GM21723 (cell line): ENCODE measurements at regions not wholly inside any gene's neighbourhood (a gene's known extent, or its start where the extent isn't known, plus 50 kb on each side); places are given as distances from the start of the nearest gene placed in this dataset.
"Not testable (repeated sequence)": the region's sequence is repeated elsewhere in the genome, so short reads cannot be mapped to it uniquely, and the experiment has no call there.

Source experiments
- ATAC-seq: cut with Tn5 transposase; IDR thresholded peaks from one replicate; pipeline ENCODE4 v1.9.1; 2021; ENCODE audit warnings: mild to moderate bottlenecking, moderate library complexity; ENCODE audit not compliant: unreplicated experiment

DNA sequence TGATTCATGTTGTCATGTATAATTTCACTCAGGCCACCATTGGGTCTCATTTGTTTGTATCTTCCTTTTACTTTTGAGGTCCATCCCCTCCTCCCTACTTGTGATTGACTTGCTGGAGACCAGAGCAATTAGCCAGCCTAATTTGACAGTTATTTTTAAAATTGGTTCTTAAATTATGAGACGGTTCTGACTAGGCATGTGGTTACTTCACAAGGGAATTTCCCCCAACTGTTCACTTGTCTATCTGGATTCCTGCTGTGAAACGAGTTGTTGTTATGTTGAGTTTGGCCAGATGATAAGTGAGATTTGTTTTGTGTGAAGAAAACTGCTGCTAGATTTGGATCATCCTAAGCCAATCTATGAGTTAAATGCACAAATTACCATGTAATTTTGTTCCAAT is 359.1 kb downstream of the BARHL2 start:
- ATAC-seq, result peak; percentile 68

DNA sequence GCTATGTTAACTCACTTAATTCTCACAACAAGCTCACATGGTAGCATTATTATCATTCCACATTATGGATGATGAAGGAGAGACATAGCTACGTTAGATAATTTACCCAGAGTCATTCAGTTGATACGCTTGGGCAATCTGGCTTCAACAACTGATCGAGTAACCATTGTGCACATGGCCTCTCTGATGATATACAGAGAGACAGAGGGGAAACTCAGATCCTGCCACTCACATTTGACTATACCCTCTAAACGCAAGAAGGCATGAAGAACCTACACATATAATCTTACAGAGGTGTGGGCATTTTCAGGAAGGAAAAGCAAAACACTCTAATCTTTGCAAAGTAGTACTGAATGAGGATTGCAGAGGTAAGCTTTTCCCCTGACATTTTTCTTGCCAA is 360.1 kb downstream of the BARHL2 start:
- ATAC-seq, result no peak

DNA sequence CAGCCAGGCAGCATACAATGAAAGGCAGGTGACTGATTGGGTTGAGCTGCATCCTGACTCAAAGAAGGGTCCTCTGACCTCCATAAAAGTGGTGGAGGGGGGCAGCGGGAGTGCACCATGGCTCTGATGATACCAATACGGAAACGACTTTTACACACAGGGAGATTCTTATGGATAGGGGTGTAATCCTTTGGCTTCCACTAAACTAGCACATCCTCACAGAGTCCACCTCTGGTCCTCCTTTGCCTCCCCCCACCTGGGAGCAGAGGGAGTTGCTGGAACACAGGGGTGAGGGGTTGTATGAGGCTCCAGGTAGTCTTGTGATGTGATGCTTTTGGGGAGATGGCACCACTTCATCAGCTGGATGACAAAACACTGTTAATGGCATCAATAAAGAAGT is 361.0 kb downstream of the BARHL2 start:
- no peak for ATAC-seq

DNA sequence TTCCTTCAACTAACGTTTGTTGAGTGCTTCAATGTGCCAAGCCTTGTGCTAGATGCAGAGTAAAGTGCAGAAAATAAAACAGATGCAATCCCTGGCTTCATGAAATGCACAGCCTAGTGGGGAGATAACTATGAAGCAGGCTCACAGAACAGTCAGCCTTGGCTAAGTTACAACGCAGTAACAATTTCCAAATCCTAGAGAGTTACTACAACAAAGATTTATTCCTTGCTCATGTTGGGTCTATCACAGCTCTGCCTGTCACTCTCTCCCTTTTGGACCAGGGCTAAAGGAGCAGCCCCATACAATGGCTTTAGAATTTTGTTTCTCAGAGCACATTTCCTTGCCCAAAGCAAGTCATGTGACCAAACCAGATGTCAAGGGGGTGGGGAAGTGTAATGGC is 359.8 kb downstream of the ZNF326 start:
- no peak for ATAC-seq

DNA sequence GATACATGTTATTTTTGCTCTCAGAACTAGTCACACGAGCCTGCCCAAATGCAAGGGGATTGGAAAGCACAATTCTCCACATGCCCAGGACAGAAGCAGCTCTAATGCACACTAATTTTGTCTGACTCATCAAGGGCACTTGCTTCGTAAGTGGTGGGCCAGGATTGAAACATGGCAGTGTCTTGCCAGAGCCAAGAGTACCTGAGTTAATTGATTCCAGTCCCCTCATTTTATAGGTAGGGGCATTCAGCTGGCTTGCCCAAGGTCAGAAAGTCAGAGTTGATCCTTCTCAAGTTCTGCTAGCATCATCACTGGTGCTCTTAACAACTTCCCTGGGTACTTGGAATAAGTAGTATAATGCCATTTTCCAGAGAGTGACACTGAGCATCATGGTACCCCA is 356.1 kb downstream of the ZNF326 start:
- no peak for ATAC-seq

DNA sequence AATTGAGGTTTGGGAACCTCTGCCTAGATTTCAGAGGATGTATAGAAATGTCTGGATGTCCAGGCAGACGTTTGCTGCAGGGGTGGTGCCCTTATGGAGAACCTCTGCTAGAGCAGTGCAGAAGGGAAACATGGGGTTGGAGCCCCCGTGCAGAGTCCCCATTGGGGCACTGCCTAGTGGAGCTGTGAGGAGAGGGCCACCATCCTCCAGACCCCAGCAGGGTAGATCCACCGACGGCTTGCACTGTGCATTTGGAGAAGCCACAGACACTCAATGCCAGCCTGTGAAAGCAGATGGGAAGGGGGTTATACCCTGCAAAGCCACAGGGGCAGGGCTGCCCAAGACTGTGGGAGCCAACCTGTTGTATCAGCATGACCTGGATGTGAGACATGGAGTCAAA is 354.6 kb downstream of the ZNF326 start:
- no peak for ATAC-seq

DNA sequence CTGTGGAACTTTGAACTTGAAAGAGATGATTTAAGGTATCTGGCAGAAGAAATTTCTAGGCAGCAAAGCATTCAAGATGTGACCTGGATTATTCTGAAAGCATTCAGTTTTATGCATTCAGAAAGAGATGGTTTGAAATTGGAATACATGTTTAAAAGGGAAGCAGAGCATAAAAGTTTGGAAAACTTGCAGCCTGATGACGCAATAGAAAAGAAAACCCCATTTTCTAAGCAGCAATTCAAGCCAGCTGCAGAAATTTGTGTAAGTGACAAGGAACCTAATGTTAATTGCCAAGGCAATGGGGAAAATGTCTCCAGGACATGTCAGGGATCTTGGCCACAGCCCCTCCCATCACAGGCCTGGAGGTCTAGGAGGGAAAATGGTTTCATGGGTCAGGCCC is 354.0 kb downstream of the ZNF326 start:
- no peak for ATAC-seq

DNA sequence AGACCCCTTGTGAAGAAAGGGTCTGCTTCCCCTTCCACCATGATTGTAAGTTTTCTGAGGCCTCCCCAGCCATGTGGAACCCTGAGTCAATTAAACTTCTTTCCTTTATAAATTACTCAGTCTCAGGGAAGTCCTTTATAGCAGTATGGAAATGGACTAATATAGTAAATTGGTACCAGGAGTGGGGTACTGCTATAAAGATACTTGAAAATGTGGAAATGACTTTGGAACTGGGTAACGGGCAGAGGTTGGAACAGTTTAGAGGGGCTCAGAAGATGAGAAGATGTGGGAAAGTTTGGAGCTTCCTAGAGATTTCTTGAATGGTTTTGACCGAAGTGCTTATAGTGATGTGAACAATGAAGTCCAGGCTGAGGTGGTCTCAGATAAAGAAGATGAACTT is 353.5 kb downstream of the ZNF326 start:
- not testable (repeated sequence) for ATAC-seq

DNA sequence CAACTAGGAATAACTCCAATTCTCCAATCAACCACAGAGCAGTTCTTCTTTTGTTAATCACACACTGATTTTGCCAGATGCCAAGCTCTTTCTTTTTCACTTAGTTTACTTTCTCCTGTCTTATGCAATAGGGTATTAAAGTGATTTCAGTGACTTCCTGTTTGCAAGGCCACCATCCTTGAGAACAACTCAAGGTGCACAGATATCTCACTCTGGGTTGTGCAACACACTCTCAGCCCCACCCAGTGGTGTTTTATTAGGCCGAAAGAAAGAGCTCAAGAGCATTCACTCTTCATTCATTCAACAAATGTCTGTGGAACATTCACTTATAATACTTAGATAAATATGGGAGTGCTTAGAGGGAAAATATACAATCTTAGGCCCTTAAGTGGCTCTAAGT is 352.5 kb downstream of the ZNF326 start:
- no peak for ATAC-seq

DNA sequence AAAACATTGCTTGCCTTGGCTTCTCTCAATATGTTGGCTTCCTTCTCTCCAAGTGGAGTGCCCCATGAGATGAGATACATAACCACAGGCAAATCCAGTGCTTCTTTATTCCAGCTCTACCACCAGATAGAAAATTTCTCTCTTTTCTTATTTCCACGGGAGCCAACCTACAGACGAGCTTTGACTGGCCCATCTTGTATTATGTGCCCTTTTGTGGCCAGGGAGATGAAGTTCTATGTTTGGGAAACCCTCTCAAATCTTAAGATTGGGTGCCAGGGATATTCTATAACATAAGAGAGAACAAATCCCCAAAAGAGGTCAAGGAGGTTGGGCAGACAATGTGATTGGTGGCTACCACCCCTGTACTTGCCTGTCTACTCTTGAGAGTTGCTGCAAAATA is 351.8 kb downstream of the ZNF326 start:
- ATAC-seq, result no peak

DNA sequence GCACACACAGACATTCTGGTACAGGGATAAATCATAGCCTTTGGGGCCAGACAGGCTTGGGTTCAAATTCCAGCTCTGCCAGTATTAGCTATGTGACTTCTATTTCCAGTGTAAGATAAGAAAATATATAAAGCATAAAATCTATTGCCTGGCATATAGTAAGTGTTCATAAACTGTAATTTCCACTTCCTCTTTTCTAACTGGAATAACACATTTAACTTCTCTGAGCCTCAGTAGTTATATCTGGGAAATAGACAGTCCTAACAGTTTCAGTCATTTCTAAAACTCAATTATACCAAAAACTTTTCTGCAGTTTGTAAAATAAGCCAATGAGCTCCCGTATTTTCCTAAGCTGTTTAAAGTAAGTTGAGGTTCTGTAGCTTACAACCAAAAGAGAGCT is 351.4 kb downstream of the ZNF326 start:
- ATAC-seq, result no peak

DNA sequence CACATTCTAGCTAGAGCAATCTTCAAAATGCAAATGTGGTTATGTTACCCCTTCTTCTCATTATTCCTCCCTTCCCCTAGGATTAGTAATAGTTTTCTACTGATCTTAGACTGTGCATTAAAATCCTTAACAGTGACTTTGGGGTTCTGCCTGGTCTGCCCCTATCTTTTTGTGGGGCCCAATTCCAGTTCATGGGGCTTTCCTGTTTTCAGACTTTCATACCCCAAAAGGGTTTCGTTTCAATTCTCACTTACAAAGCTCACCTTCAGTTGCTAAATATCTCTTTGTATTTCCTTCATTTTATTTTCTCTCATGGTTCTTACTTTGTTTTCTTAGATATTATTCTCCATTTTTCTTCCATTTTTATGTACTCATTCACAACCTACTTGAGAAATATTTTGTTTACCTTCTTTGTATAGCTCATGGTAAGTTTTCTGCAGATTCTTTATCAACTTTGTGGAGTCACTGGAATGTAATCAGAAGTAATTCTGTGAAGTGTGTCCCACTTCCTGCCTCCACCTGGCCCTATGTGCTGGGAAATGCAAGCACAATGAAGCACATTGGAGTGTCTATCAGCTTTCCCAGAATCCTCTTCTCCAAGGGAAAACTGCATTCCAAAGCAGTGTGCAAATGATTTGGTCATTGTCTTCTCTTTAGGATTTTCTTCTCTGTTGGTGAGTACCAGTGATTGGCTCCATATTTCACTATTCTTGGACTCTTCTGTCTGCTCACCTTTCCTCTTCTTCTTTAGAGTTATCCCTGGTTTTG is 350.2 kb downstream of the ZNF326 start:
- ATAC-seq, result peak; percentile 60

DNA sequence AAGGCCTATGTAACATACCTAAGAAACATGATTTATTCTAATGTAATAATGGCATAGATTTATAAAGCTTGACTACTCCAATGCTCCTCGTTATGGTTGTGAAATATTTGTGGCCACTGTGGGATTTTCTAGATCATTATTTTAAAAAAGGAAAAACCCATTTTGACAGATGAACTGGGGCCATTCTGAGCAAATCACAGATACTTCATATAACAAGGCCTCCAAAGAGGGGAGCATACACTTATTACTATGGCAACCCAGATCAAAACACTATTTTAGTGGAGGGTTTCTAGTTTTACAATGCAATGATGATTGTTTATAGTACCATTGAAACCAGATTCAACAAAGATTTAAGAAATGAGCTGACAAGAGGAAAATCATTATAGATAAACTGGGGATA is 346.6 kb downstream of the ZNF326 start:
- ATAC-seq, result no peak

DNA sequence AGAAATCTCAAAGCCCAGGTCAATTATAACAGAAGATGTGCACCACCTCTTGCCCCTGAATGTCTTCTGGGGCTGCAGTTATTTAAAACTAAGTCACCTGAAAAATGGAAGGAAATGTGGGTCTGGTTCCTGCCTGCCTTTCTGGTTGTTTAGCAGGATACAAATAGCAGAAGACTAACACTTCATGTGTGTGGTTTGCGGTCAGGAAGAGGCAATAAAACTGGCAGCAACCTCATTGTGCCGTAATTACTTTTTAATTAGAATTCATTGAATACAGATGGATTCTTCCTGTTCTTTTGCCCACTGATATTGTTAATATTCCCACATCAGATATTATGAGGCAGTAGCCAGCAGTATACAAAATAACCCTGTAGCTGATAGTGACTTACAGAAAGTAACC is 345.7 kb downstream of the ZNF326 start:
- ATAC-seq, result no peak

DNA sequence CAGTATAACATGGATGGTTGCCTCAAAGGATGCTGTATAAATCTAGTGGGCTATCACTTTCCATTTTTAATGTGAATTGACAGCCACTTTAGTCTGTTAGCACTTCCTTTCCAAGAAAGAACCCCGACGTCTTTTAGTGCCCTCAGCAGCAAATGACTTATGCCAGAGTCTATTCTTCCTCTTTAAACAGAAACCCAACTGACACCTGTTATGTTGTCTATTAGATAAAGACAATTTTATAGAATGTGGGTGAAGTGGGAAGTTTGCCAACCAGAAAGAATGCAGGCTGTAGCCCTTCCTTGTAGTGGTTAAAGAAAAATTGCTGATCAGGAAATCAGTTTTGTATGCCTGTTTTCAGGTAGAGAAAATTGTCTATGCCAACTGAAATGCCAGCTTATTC is 344.9 kb downstream of the ZNF326 start:
- ATAC-seq, result no peak

DNA sequence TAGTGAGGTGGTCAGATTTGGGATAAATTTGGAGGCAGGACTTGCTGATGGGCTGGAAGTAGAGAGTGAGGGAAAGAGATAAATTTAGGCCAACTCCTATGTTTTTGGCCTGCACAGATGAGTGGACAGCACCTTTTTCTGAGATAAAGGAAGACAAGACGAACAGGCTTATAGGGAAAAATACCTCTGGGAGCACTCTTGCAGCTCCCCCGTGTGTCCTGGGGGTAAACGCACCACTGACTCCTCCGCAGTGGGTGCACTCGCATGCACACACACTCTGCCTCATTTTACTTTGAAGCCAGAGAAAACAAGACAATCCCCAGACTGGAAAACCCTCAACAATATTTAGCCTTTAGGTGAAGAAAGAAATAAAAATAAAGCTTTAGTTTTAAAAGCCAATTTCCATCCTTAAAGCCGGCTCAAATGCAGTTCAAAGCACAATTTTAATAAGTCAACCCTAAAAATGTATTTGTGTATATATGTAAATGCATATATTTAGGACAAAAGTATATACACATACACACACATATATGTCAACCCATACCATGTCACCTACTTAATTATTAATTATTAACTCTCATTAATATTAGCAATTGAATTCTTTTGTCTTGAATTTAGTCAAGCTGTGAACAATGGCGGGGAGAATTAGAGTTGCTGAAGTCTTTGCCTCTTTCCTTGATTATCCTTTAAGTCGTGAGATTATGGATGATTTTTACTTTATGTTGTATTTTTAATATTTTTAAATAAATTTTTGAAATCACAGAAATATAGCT is 341.8 kb downstream of the ZNF326 start:
- ATAC-seq, result no peak

DNA sequence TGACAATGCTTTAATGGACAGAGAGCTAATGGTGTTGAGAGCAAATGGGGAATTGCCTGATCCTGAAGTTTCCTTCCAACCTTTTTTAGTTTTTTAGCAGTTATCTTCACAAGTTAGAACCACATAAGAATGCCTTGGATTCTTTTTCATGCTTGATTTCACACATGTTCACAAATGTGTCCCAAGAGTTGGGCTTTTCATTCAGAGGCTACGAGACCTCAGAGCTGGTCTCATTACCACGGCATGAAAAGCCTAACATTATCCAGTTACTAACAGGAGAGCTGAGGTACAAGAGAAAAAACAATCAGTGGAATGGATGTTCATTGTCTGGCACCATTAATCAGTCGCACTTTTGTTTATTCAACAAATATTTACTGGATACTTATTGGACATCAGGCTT is 340.6 kb downstream of the ZNF326 start:
- ATAC-seq, result no peak

DNA sequence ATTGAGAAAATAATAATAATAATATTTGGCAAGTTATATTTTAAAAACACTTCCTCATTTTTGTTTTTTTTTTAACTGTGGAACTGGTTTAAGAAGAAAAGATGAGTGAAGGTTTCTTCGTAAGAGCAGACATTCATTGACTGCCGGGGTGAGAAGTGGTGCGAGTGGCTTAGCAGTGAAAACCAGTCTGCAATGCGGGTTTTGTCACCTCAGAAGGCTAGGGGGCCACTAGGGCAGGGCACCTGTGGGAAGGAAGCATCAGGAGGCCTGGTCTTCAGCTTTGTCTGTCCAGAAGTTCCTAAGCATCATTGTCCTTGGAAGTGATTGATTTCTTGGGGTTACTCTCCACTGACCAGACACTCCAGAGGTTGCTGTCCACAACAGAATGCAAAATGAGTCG is 339.2 kb downstream of the ZNF326 start:
- ATAC-seq, result no peak

DNA sequence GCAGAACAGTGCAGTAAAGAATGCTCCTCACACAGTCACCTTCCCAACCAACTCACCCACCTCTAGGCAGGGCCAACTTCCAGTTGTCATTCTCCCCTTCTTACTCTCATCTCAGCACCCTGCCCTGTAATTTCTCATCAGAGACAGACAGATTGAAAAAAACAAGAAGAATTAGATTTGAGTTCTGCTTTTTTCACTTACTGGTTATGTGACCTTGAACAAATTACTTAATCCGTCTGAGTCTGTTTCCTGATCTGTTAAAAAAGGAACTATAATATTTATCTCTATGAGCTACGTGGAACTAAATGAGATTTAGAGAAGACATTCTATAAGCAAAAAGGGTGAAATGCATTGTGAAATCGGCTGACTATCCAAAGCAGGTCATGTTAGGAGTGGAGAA is 330.3 kb downstream of the ZNF326 start:
- ATAC-seq, result no peak

DNA sequence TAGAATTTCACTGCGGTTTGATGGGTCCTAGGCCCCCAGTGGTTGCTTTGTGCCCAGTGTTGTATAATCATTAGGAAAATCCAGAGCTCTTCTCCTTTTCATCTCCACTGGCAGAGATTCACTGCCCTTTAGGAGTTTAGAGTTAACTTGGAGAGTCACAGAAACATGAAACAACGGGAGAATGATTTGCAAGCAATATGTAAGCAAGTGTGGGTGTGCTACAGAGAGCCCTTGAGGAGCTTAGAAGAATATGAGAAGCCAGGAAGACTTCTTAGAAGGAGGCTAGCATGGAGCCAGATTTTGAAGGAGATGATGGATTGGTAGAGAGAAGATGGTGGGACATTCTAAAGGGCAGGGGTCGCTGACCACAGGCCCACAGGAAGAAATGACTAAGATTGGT is 327.3 kb downstream of the ZNF326 start:
- ATAC-seq, result no peak

DNA sequence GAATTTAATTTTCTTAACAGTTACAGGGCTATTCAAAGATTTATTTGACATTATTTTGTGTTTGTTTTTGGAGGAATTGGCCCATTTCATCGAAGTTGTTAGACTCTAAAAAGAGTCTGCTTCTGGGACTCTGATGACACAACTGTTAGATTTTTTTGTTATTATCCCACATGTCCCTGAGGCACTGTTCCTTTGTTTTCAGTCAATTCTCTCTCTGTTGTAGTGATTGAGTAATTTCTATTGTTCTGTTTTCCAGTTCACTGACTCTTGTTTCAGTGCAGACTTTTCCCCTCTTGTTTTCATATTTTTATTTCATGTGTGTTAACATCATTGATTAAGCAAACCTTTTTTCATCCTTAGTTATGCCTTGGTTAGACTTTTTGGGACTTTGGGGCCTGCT is 325.0 kb downstream of the ZNF326 start:
- ATAC-seq, result no peak

DNA sequence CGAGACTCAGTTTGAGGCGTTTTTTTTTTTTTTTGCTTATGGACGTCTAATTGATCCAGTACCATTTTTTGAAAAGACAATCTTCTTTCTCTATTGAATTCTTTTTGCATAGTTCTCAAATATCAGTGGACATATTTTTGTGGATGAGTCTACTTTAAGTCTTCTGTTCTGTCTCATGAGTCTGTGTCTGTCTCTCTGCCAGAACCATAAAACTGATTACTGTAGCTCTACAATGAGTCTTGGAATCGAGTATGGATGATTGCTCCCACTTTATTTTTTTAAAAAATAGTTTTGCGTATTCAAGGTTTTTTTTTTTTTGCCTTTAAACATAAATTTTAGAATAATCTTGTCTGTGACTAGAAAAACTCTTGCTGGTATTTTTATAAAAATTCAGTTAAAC is 323.5 kb downstream of the ZNF326 start:
- no peak for ATAC-seq

DNA sequence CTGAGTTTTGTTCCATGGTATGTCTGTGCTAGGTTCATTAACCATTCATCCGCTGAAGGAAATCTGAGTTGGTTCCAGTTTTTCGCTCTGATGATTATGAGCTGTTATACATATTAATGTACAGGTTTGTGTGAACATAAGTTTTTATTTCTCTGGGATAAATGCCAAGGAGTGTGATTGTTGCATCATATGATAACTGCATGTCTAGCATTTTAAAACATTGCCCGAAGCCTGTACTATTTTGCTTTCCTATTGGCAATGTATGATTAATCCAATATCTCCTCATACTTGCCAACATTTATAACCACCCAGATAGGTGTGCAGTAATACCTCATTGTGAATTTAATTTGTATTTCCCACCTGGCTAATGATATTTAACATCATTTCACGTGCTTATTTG is 322.7 kb downstream of the ZNF326 start:
- no peak for ATAC-seq
